ENCODE measurements at regions not wholly inside any gene's neighbourhood (a gene's known extent, or its start where the extent isn't known, plus 50 kb on each side); places are given as distances from the start of the nearest gene placed in this dataset.
A peak's percentile ranks its signal among the peaks of the same experiment; 100 is the strongest.

GRCh38 chr6:91834813-91835212 is 1247.9 kb upstream of the MAP3K7 start:
- DNase-seq = no peak
- Histone ChIP-seq H3K27ac (no peak overlapping the region), H3K36me3 (no peaks in the 10 kb centered on the region), H3K9me3 (no peaks in the 10 kb centered on the region), H3K4me1 (no peaks in the 10 kb centered on the region), H3K27me3 (ENCODE audit: low read depth) (no peaks in the 10 kb centered on the region), H3K4me3 (no peak overlapping the region)
- intact Hi-C loops (cut with DNase I) = no loop called here
- ATAC-seq = no peak
- TF ChIP-seq CTCF (IDR thresholded peaks at IDR 0.05) = no peak

- ATAC-seq = no peak
- no peak for TF ChIP-seq CTCF (IDR thresholded peaks at IDR 0.05)
- no peak overlapping the region for H3K4me3 ChIP-seq
These were observed 1240.3 kb upstream of the MAP3K7 start for GRCh38 chr6:91827151-91827550.

GRCh38 chr6:91826128-91826527 is 1239.3 kb upstream of the MAP3K7 start:
- TF ChIP-seq CTCF (IDR thresholded peaks at IDR 0.05) = no peak
- intact Hi-C loops (cut with DNase I) = no loop called here
- Histone ChIP-seq H3K9me3 (no peaks in the 10 kb centered on the region), H3K4me1 (no peaks in the 10 kb centered on the region), H3K27me3 (ENCODE audit: low read depth) (no peaks in the 10 kb centered on the region), H3K36me3 (no peaks in the 10 kb centered on the region), H3K27ac (no peak overlapping the region), H3K4me3 (no peak overlapping the region)
- no peak for DNase-seq
- no peak for ATAC-seq

More at GRCh38 chr6:91827151-91827550, 1240.3 kb upstream of the MAP3K7 start:
- Histone ChIP-seq H3K9me3 (no peaks in the 10 kb centered on the region), H3K4me1 (no peaks in the 10 kb centered on the region), H3K36me3 (no peaks in the 10 kb centered on the region), H3K27me3 (ENCODE audit: low read depth) (no peaks in the 10 kb centered on the region), H3K27ac (no peak overlapping the region)
- no peak for DNase-seq
- intact Hi-C loops (cut with DNase I) = no loop called here

GRCh38 chr6:91824331-91824730 is 1237.5 kb upstream of the MAP3K7 start:
- no peak for ATAC-seq
- Histone ChIP-seq H3K9me3 (no peaks in the 10 kb centered on the region), H3K27me3 (ENCODE audit: low read depth) (no peaks in the 10 kb centered on the region), H3K36me3 (no peaks in the 10 kb centered on the region), H3K4me1 (no peaks in the 10 kb centered on the region), H3K27ac (no peak overlapping the region), H3K4me3 (no peak overlapping the region)
- DNase-seq = no peak
- no peak for TF ChIP-seq CTCF (IDR thresholded peaks at IDR 0.05)
- intact Hi-C loops (cut with DNase I) = no loop called here

GRCh38 chr6:91822581-91822980 is 1235.7 kb upstream of the MAP3K7 start:
- no peaks in the 10 kb centered on the region for H3K4me1 ChIP-seq
- intact Hi-C loops (cut with DNase I) = no loop called here
- TF ChIP-seq CTCF (IDR thresholded peaks at IDR 0.05) = no peak
- H3K27ac ChIP-seq = no peak overlapping the region
- H3K27me3 ChIP-seq (ENCODE audit: low read depth) = no peaks in the 10 kb centered on the region
- no peak for DNase-seq
- ATAC-seq = no peak
- H3K36me3 ChIP-seq = no peaks in the 10 kb centered on the region
- H3K9me3 ChIP-seq = no peaks in the 10 kb centered on the region
- H3K4me3 ChIP-seq = no peak overlapping the region

- ATAC-seq (no peak), DNase-seq (peak; percentile 21)
- Histone ChIP-seq H3K4me3 (no peak overlapping the region), H3K27me3 (ENCODE audit: low read depth) (no peaks in the 10 kb centered on the region), H3K9me3 (no peaks in the 10 kb centered on the region), H3K4me1 (no peaks in the 10 kb centered on the region), H3K36me3 (no peaks in the 10 kb centered on the region), H3K27ac (no peak overlapping the region)
- TF ChIP-seq CTCF (IDR thresholded peaks at IDR 0.05) = no peak
- intact Hi-C loops (cut with DNase I) = no loop called here
These were observed 1229.5 kb upstream of the MAP3K7 start for GRCh38 chr6:91816335-91816734.

Data from lower lobe of right lung (tissue), 2 donors.